ENCODE measurements at regions not wholly inside any gene's neighbourhood (a gene's known extent, or its start where the extent isn't known, plus 50 kb on each side); places are given as distances from the start of the nearest gene placed in this dataset.

GRCh38 chr2:60100034-60100433, 453.4 kb downstream of the BCL11A start:
- DNase-seq (ENCODE audit: low read depth) = no peak
- TF ChIP-seq CTCF (IDR thresholded peaks at IDR 0.05; ENCODE audit: insufficient read depth, low read length, poor library complexity, severe bottlenecking) = no peak
- H3K4me3 ChIP-seq (ENCODE audit: low read depth, low read length) = no peak overlapping the region

GRCh38 chr2:60098996-60099395, 454.5 kb downstream of the BCL11A start:
- no peak for DNase-seq (ENCODE audit: low read depth)
- TF ChIP-seq CTCF (IDR thresholded peaks at IDR 0.05; ENCODE audit: insufficient read depth, low read length, poor library complexity, severe bottlenecking) = no peak
- Histone ChIP-seq H3K27me3 (ENCODE audit: control insufficient read depth, insufficient read depth, low read length) (no peaks in the 10 kb centered on the region), H3K36me3 (ENCODE audit: control insufficient read depth, insufficient read depth, low read length) (no peaks in the 10 kb centered on the region), H3K4me3 (ENCODE audit: low read depth, low read length) (no peak overlapping the region)

More at GRCh38 chr2:60100034-60100433, 453.4 kb downstream of the BCL11A start:
- Histone ChIP-seq H3K27me3 (ENCODE audit: control insufficient read depth, insufficient read depth, low read length) (no peaks in the 10 kb centered on the region), H3K36me3 (ENCODE audit: control insufficient read depth, insufficient read depth, low read length) (no peaks in the 10 kb centered on the region)

GRCh38 chr2:60097298-60097697, 456.2 kb downstream of the BCL11A start:
- no peak for DNase-seq (ENCODE audit: low read depth)
- no peak for TF ChIP-seq CTCF (IDR thresholded peaks at IDR 0.05; ENCODE audit: insufficient read depth, low read length, poor library complexity, severe bottlenecking)
- no peak overlapping the region for H3K4me3 ChIP-seq (ENCODE audit: low read depth, low read length)
- H3K27me3 ChIP-seq (ENCODE audit: control insufficient read depth, insufficient read depth, low read length) = no peaks in the 10 kb centered on the region
- H3K36me3 ChIP-seq (ENCODE audit: control insufficient read depth, insufficient read depth, low read length) = no peaks in the 10 kb centered on the region

GRCh38 chr2:60096556-60096955, 456.9 kb downstream of the BCL11A start:
- Histone ChIP-seq H3K36me3 (ENCODE audit: control insufficient read depth, insufficient read depth, low read length) (no peaks in the 10 kb centered on the region), H3K4me3 (ENCODE audit: low read depth, low read length) (no peak overlapping the region), H3K27me3 (ENCODE audit: control insufficient read depth, insufficient read depth, low read length) (no peaks in the 10 kb centered on the region)
- no peak for DNase-seq (ENCODE audit: low read depth)
- no peak for TF ChIP-seq CTCF (IDR thresholded peaks at IDR 0.05; ENCODE audit: insufficient read depth, low read length, poor library complexity, severe bottlenecking)

GRCh38 chr2:60095903-60096302, 457.6 kb downstream of the BCL11A start:
- Histone ChIP-seq H3K27me3 (ENCODE audit: control insufficient read depth, insufficient read depth, low read length) (no peaks in the 10 kb centered on the region), H3K4me3 (ENCODE audit: low read depth, low read length) (no peak overlapping the region), H3K36me3 (ENCODE audit: control insufficient read depth, insufficient read depth, low read length) (no peaks in the 10 kb centered on the region)
- TF ChIP-seq CTCF (IDR thresholded peaks at IDR 0.05; ENCODE audit: insufficient read depth, low read length, poor library complexity, severe bottlenecking) = no peak
- no peak for DNase-seq (ENCODE audit: low read depth)

- Histone ChIP-seq H3K27me3 (ENCODE audit: control insufficient read depth, insufficient read depth, low read length) (no peaks in the 10 kb centered on the region), H3K4me3 (ENCODE audit: low read depth, low read length) (no peak overlapping the region), H3K36me3 (ENCODE audit: control insufficient read depth, insufficient read depth, low read length) (no peaks in the 10 kb centered on the region)
- no peak for TF ChIP-seq CTCF (IDR thresholded peaks at IDR 0.05; ENCODE audit: insufficient read depth, low read length, poor library complexity, severe bottlenecking)
- no peak for DNase-seq (ENCODE audit: low read depth)
These were observed 458.1 kb downstream of the BCL11A start for GRCh38 chr2:60095202-60095815.

Data from kidney epithelial cell (primary cell).